H9 (cell line): ENCODE measurements at regions not wholly inside any gene's neighbourhood (a gene's known extent, or its start where the extent isn't known, plus 50 kb on each side); places are given as distances from the start of the nearest gene placed in this dataset.

Experiments used
- DNase-seq: peaks from one replicate; pipeline ENCODE4 v3.0.0-alpha.2; 2017
- H2AFZ ChIP-seq: one replicate; pipeline ENCODE4 v1.6.1; 2013; ENCODE audit warnings: mild to moderate bottlenecking, low read length, control low read depth, moderate library complexity
- H2AK5ac ChIP-seq: 2 replicates; pipeline ENCODE4 v1.6.1; 2013; ENCODE audit warnings: low read length, control low read depth, mixed read lengths; ENCODE audit not compliant: insufficient read length
- H2BK120ac ChIP-seq: one replicate; pipeline ENCODE4 v1.6.1; 2013; ENCODE audit warnings: low read depth, mild to moderate bottlenecking, low read length, control low read depth, inconsistent platforms; ENCODE audit not compliant: poor library complexity, severe bottlenecking
- H2BK12ac ChIP-seq: 2 replicates; pipeline ENCODE4 v1.6.1; 2013; ENCODE audit warnings: low read length, control low read depth, mixed read lengths, low read depth; ENCODE audit not compliant: insufficient read length
- H2BK15ac ChIP-seq: 2 replicates; pipeline ENCODE4 v1.6.1; 2013; ENCODE audit warnings: low read depth, low read length, control low read depth
- H2BK20ac ChIP-seq: one replicate; pipeline ENCODE4 v1.6.1; 2013; ENCODE audit warnings: low read depth, mild to moderate bottlenecking, low read length, control low read depth, inconsistent platforms; ENCODE audit not compliant: poor library complexity, severe bottlenecking
- H2BK5ac ChIP-seq: 2 replicates; pipeline ENCODE4 v1.6.1; 2013; ENCODE audit warnings: low read length, control low read depth, mixed read lengths; ENCODE audit not compliant: insufficient read length
- H3K14ac ChIP-seq: 2 replicates; pipeline ENCODE4 v1.6.1; 2013; ENCODE audit warnings: low read length, control low read depth; ENCODE audit not compliant: insufficient read depth
- H3K18ac ChIP-seq: 2 replicates; pipeline ENCODE4 v1.6.1; 2013; ENCODE audit warnings: low read depth, mild to moderate bottlenecking, mixed read lengths, low read length, control low read depth; ENCODE audit not compliant: insufficient read length
- H3K23ac ChIP-seq: 2 replicates; pipeline ENCODE4 v1.6.1; 2013; ENCODE audit warnings: low read length, control low read depth, mixed read lengths, low read depth; ENCODE audit not compliant: insufficient read length
- H3K23me2 ChIP-seq: 2 replicates; pipeline ENCODE4 v1.6.1; 2013; ENCODE audit warnings: low read depth, mild to moderate bottlenecking, mixed read lengths, low read length, control low read depth; ENCODE audit not compliant: insufficient read length, poor library complexity, severe bottlenecking
- H3K27ac ChIP-seq: 2 replicates; pipeline ENCODE4 v1.5.1; 2013; ENCODE audit warnings: low read length, control low read depth, mixed read lengths, low read depth; ENCODE audit not compliant: insufficient read length
- H3K27me3 ChIP-seq: 2 replicates; pipeline ENCODE4 v1.6.1; 2013; ENCODE audit warnings: low read length, control low read depth, inconsistent platforms; ENCODE audit not compliant: insufficient read depth
- H3K4ac ChIP-seq: 2 replicates; pipeline ENCODE4 v1.6.1; 2013; ENCODE audit warnings: low read depth, mild to moderate bottlenecking, control low read depth, inconsistent platforms, low read length, moderate library complexity
- H3K4me1 ChIP-seq: 2 replicates; pipeline ENCODE4 v1.6.1; 2013; ENCODE audit warnings: low read length, control low read depth, inconsistent platforms; ENCODE audit not compliant: insufficient read depth
- H3K4me2 ChIP-seq: 2 replicates; pipeline ENCODE4 v1.6.1; 2013; ENCODE audit warnings: low read length, control low read depth, mixed read lengths; ENCODE audit not compliant: insufficient read length, insufficient read depth
- H3K56ac ChIP-seq: 2 replicates; pipeline ENCODE4 v1.6.1; 2013; ENCODE audit warnings: low read depth, mild to moderate bottlenecking, mixed read lengths, low read length, control low read depth; ENCODE audit not compliant: insufficient read length
- H3K79me1 ChIP-seq: 2 replicates; pipeline ENCODE4 v1.6.1; 2013; ENCODE audit warnings: low read depth, mild to moderate bottlenecking, moderate library complexity, low read length, control low read depth, inconsistent platforms; ENCODE audit not compliant: insufficient read depth, poor library complexity, severe bottlenecking
- H3K79me2 ChIP-seq: 2 replicates; pipeline ENCODE4 v1.6.1; 2013; ENCODE audit warnings: low read length, control low read depth, inconsistent platforms; ENCODE audit not compliant: insufficient read depth
- H3K9ac ChIP-seq: 2 replicates; pipeline ENCODE4 v1.6.1; 2013; ENCODE audit warnings: low read length, control low read depth, mixed read lengths; ENCODE audit not compliant: insufficient read length; ENCODE audit errors: extremely low read depth
- H3K9me3 ChIP-seq: one replicate; pipeline ENCODE4 v1.6.1; 2013; ENCODE audit warnings: low read depth, low read length, inconsistent platforms; ENCODE audit not compliant: control insufficient read depth
- H3T11ph ChIP-seq: one replicate; pipeline ENCODE4 v1.6.1; 2013; ENCODE audit warnings: mild to moderate bottlenecking, low read length, control low read depth, inconsistent platforms
- H4K20me1 ChIP-seq: one replicate; pipeline ENCODE4 v1.6.1; 2013; ENCODE audit not compliant: control insufficient read depth, insufficient read length, insufficient read depth
- H4K5ac ChIP-seq: 2 replicates; pipeline ENCODE4 v1.6.1; 2013; ENCODE audit warnings: low read depth, mild to moderate bottlenecking, mixed read lengths, low read length, control low read depth; ENCODE audit not compliant: insufficient read length
- H4K8ac ChIP-seq: replicated peaks from 2 replicates; pipeline ENCODE4 v1.6.1; 2013; ENCODE audit warnings: low read length, control low read depth, mixed read lengths, low read depth; ENCODE audit not compliant: insufficient read length
- H4K91ac ChIP-seq: 2 replicates; pipeline ENCODE4 v1.6.1; 2013; ENCODE audit warnings: low read depth, mild to moderate bottlenecking, moderate library complexity, mixed read lengths, low read length, control low read depth; ENCODE audit not compliant: insufficient read length
- H3K27ac Mint-ChIP-seq, 3 experiments: 2 replicates in 2 of 3; 3 replicates in 1 of 3; pipeline ENCODE4 v1.8.0; 2020 to 2021; ENCODE audit warnings: mixed read lengths in 3 of 3, mild to moderate bottlenecking in 1 of 3, moderate library complexity in 1 of 3
- H3K27me3 Mint-ChIP-seq: 2 replicates; pipeline ENCODE4 v1.8.0; 2021; ENCODE audit warnings: low read depth, mild to moderate bottlenecking, moderate library complexity, mixed read lengths
- H3K36me3 Mint-ChIP-seq, 3 experiments: 2 replicates in 2 of 3; 3 replicates in 1 of 3; pipeline ENCODE4 v1.8.0; 2020 to 2021; ENCODE audit warnings: low read depth in 3 of 3, mixed read lengths in 3 of 3; ENCODE audit not compliant: insufficient read depth in 1 of 3
- H3K4me1 Mint-ChIP-seq, 2 experiments: 2 replicates each; pipeline ENCODE4 v1.8.0; 2020; ENCODE audit warnings: mixed read lengths in 2 of 2
- H3K4me3 Mint-ChIP-seq, 2 experiments: 2 replicates in 1 of 2; 3 replicates in 1 of 2; pipeline ENCODE4 v1.8.0; 2020 to 2021; ENCODE audit warnings: mild to moderate bottlenecking in 2 of 2, mixed read lengths in 2 of 2, moderate library complexity in 1 of 2
- H3K9me3 Mint-ChIP-seq, 2 experiments: 2 replicates in 1 of 2; 3 replicates in 1 of 2; pipeline ENCODE4 v1.8.0; 2020; ENCODE audit warnings: mild to moderate bottlenecking in 2 of 2, mixed read lengths in 2 of 2, moderate library complexity in 1 of 2
- CTCF ChIP-seq: fragments of 200-600 bp; sonication (generic); conservative IDR thresholded peaks from 3 replicates; pipeline ENCODE4 v1.8.0; 2021; ENCODE audit warnings: antibody characterized with exemption, mild to moderate bottlenecking
- WGBS: extraction: QIAGEN DNeasy Blood & Tissue Kit; methylation state at CpG from one replicate; pipeline ENCODE4 v1.1.7; 2013; ENCODE audit warnings: missing lambda C conversion rate, low lambda C conversion rate, mixed read lengths; ENCODE audit not compliant: insufficient read length; ENCODE audit errors: extremely low coverage; 5-methylcytosine and 5-hydroxymethylcytosine counted together

DNA sequence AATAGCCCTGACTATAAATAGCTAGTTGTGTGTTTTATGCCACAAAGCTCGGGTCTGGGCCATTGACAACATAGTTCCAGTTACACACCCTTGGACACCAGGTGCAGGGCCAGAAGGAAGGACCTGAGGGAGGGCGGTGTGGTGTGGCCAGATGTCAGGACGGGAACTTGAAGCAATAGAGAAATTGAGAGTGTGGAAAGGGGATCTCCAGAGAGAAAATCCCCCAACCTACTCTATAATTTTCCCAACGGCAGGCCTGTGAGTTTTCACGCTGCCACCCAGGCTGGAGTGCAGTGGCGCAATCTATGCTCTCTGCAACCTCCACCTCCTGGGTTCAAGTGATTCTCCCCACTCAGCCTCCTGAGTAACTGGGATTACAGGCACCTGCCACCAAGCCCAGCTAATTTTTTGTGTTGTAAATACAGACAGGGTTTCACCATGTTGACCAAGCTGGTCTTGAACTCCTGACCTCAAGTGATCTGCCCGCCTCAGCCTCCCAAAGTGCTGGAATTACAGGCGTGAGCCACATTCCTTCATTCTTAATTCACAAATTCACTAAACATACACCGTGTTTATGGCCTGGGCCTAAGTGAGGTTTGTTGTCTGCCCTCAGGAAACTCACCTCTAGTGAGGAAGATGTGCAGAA is 70.8 kb upstream of the KLF13 start:
- no CpG with 5 or more reads among the region's 9 CpGs for WGBS

More for the DNA sequence above, 70.8 kb upstream of the KLF13 start:
- H4K20me1 ChIP-seq = no peaks in the 10 kb centered on the region
- no peak overlapping the region for H3K4me2 ChIP-seq
- Mint-ChIP-seq H3K9me3 (peaks cover 0 to 5% of the 10 kb centered on the region in 2 experiments; a peak in 1 of 5 replicates), H3K27ac (no peak overlapping the region), H3K27me3 (peaks cover 13% of the 10 kb centered on the region), H3K36me3 (no peaks in the 10 kb centered on the region), H3K4me3 (no peak overlapping the region), H3K4me1 (0 out of 4 replicates have a peak, but pooled peaks cover 0 to 4% of the 10 kb centered on the region in 2 experiments)
- no peak overlapping the region for H3K4ac ChIP-seq
- H3T11ph ChIP-seq = no peak overlapping the region
- H2BK5ac ChIP-seq = no peak overlapping the region
- no peak for TF ChIP-seq CTCF
- no peak overlapping the region for H4K8ac ChIP-seq
- no peak overlapping the region for H2AFZ ChIP-seq
- H3K9me3 ChIP-seq = no peaks in the 10 kb centered on the region
- no peak overlapping the region for H3K56ac ChIP-seq
- no peaks in the 10 kb centered on the region for H3K4me1 ChIP-seq
- H3K9ac ChIP-seq = no peak overlapping the region
- H2BK12ac ChIP-seq = no peak overlapping the region
- H3K18ac ChIP-seq = no peak overlapping the region
- H3K27me3 ChIP-seq = no peaks in the 10 kb centered on the region
- H3K79me1 ChIP-seq = no peaks in the 10 kb centered on the region
- no peaks in the 10 kb centered on the region for H3K23me2 ChIP-seq
- no peak overlapping the region for H3K27ac ChIP-seq
- H2BK120ac ChIP-seq = no peak overlapping the region
- H2BK20ac ChIP-seq = no peak overlapping the region
- no peak overlapping the region for H2AK5ac ChIP-seq
- no peaks in the 10 kb centered on the region for H3K79me2 ChIP-seq
- H3K23ac ChIP-seq = no peak overlapping the region
- no peak for DNase-seq
- H3K14ac ChIP-seq = no peak overlapping the region
- no peak overlapping the region for H4K91ac ChIP-seq
- H4K5ac ChIP-seq = no peak overlapping the region
- H2BK15ac ChIP-seq = no peak overlapping the region
